GM23248 (cell line): ENCODE measurements at regions not wholly inside any gene's neighbourhood (a gene's known extent, or its start where the extent isn't known, plus 50 kb on each side); places are given as distances from the start of the nearest gene placed in this dataset.

Source experiments
- DNase-seq: peaks from one replicate; pipeline ENCODE4 v3.0.0-alpha.2; 2015
- H2AFZ ChIP-seq: fragments of 200-600 bp; sonication (generic); 2 replicates; pipeline ENCODE4 v1.6.1; 2016; ENCODE audit warnings: antibody characterized with exemption
- H3F3A ChIP-seq: fragments of 200-600 bp; sonication (generic); 2 replicates; pipeline ENCODE4 v1.6.1; 2016; ENCODE audit warnings: mild to moderate bottlenecking, antibody characterized with exemption, mixed run types; ENCODE audit not compliant: insufficient read depth
- H3K27ac ChIP-seq: fragments of 200-600 bp; sonication (generic); 2 replicates; pipeline ENCODE4 v1.5.1; 2016; ENCODE audit warnings: mild to moderate bottlenecking
- H3K27me3 ChIP-seq: fragments of 200-600 bp; sonication (generic); replicated peaks from 2 replicates; pipeline ENCODE4 v1.6.1; 2016; ENCODE audit warnings: mild to moderate bottlenecking; ENCODE audit not compliant: insufficient read depth
- H3K36me3 ChIP-seq: fragments of 200-600 bp; sonication (generic); 2 replicates; pipeline ENCODE4 v1.6.1; 2016; ENCODE audit warnings: low read depth, mild to moderate bottlenecking
- H3K4me1 ChIP-seq: fragments of 200-600 bp; sonication (generic); 2 replicates; pipeline ENCODE4 v1.6.1; 2016; ENCODE audit warnings: mild to moderate bottlenecking; ENCODE audit not compliant: insufficient read depth
- H3K4me2 ChIP-seq: fragments of 200-600 bp; sonication (generic); one replicate; pipeline ENCODE4 v1.6.1; 2016; ENCODE audit warnings: mild to moderate bottlenecking; ENCODE audit not compliant: unreplicated experiment
- H3K4me3 ChIP-seq: fragments of 200-600 bp; sonication (generic); 2 replicates; pipeline ENCODE4 v1.5.1; 2016; ENCODE audit warnings: mild to moderate bottlenecking
- H3K79me2 ChIP-seq: fragments of 200-600 bp; sonication (generic); 2 replicates; pipeline ENCODE4 v1.6.1; 2016; ENCODE audit warnings: mild to moderate bottlenecking; ENCODE audit not compliant: insufficient read depth
- H3K9ac ChIP-seq: fragments of 200-600 bp; sonication (generic); 2 replicates; pipeline ENCODE4 v1.6.1; 2016; ENCODE audit warnings: mild to moderate bottlenecking
- H3K9me2 ChIP-seq: fragments of 200-600 bp; sonication (generic); 2 replicates; pipeline ENCODE4 v1.6.1; 2016; ENCODE audit warnings: mixed run types, mild to moderate bottlenecking, moderate library complexity; ENCODE audit not compliant: insufficient read depth
- H3K9me3 ChIP-seq: fragments of 200-600 bp; sonication (generic); one replicate; pipeline ENCODE4 v1.6.1; 2017; ENCODE audit warnings: low read depth
- H4K20me1 ChIP-seq: fragments of 200-600 bp; sonication (generic); 2 replicates; pipeline ENCODE4 v1.6.0; 2016; ENCODE audit not compliant: insufficient read depth
- EZH2 ChIP-seq: fragments of 200-600 bp; sonication (generic); IDR thresholded peaks from 2 replicates; pipeline ENCODE4 v1.6.1; 2018; ENCODE audit warnings: antibody characterized with exemption, mild to moderate bottlenecking; ENCODE audit not compliant: insufficient read depth, poor library complexity, severe bottlenecking
- EZH2phosphoT487 ChIP-seq: fragments of 200-600 bp; sonication (generic); IDR thresholded peaks from 2 replicates; pipeline ENCODE4 v1.6.1; 2018; ENCODE audit warnings: antibody characterized with exemption, moderate library complexity, mild to moderate bottlenecking, low read depth; ENCODE audit not compliant: insufficient read depth
- WGBS, 2 experiments: methylation state at CpG; one replicate each; pipeline ENCODE4 v1.1.6; 2015 to 2017; ENCODE audit warnings: low lambda C conversion rate in 2 of 2, low coverage in 1 of 2; ENCODE audit errors: missing lambda C conversion rate in 2 of 2; 5-methylcytosine and 5-hydroxymethylcytosine counted together
- in situ Hi-C: fragments of 300-500 bp; cut with MboI; formaldehyde crosslinking; loops from 2 replicates; pipeline ENCODE4 v1.15.0; 2020

DNA sequence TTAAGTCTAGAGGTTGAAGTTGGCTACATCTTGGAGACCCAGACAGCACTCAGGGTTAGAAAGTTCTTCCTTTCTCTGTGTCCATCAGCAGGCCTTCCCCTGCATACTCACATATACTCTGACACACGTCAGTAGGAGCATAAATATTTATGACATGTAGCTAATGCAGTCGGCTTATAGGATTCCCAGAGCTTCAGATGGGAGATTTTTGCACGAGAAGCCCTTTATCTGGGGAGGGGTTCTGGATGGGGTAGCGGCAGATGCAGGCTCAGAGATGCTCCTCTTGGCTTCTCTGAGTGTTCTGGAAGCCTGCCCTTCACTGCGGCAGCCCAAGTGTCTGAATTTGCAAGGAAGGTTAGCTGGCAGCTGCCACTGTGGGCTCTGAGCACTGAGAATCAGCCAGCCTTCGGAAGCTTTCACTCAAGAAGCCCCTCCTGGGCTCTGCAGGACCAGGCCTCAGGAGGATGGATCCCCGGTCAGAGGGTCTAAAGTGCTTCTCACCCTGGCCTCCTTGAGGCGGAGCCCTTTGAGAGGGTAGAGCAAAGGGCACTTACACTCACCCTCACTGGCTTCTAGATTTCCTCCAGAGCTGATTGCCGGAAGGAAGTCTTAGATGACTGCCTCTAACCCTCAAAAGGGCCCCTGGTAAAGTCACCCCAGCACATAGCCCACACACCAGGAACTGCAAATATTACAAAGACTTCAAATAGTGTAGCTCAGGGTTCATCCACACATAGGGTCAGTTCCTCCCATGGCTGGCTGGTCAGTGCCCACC, 68.1 kb upstream of the NFASC start:
- Histone ChIP-seq H4K20me1 (no peaks in the 10 kb centered on the region), H3K36me3 (no peaks in the 10 kb centered on the region), H3K79me2 (no peaks in the 10 kb centered on the region), H3K4me2 (no peak overlapping the region), H3K9me3 (no peaks in the 10 kb centered on the region), H3K4me3 (no peak overlapping the region), H3K9me2 (no peaks in the 10 kb centered on the region), H3K27ac (no peak overlapping the region), H3K4me1 (no peaks in the 10 kb centered on the region), H3K9ac (no peak overlapping the region), H2AFZ (no peak overlapping the region), H3K27me3 (peaks cover 17% of the 10 kb centered on the region), H3F3A (no peaks in the 10 kb centered on the region)
- 38 to 39% methylated on average over 9 of the region's 9 CpGs for WGBS, 2 experiments
- DNase-seq, result no peak
- in situ Hi-C loops, result no loop called here
- no peak for TF ChIP-seq EZH2phosphoT487
- no peak for TF ChIP-seq EZH2

DNA sequence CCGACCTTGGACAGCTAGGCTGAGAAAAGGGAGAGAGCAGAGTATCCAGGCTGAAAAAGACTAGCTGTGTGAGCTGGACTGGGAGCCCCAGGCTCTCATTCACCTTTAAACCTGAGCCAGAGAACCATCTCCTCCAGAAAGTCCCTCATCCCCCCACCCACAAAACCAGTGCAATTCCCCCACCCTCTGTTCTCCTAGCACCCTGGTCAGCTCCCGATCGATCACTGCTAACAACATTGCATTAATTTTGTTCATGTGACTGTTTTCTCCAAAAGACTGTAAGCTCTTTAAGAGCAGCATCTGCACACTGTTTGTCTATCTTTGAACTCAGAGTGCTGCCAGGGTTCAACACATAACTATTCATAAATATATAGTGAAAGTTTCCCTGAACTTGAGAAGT, 67.1 kb upstream of the NFASC start:
- H3K4me1 ChIP-seq, result no peaks in the 10 kb centered on the region
- no peak overlapping the region for H3K4me2 ChIP-seq
- DNase-seq, result no peak
- no peaks in the 10 kb centered on the region for H4K20me1 ChIP-seq
- no peak overlapping the region for H3K27ac ChIP-seq
- no peaks in the 10 kb centered on the region for H3K9me2 ChIP-seq
- no peaks in the 10 kb centered on the region for H3K9me3 ChIP-seq
- no peaks in the 10 kb centered on the region for H3K36me3 ChIP-seq
- H3K4me3 ChIP-seq, result no peak overlapping the region
- H3K9ac ChIP-seq, result no peak overlapping the region
- no peak for TF ChIP-seq EZH2phosphoT487
- no peak for TF ChIP-seq EZH2
- peaks cover 17% of the 10 kb centered on the region for H3K27me3 ChIP-seq
- in situ Hi-C loops, result no loop called here
- H2AFZ ChIP-seq, result no peak overlapping the region
- 33 to 43% methylated on average over 3 of the region's 3 CpGs for WGBS, 2 experiments
- H3F3A ChIP-seq, result no peaks in the 10 kb centered on the region
- no peaks in the 10 kb centered on the region for H3K79me2 ChIP-seq

DNA sequence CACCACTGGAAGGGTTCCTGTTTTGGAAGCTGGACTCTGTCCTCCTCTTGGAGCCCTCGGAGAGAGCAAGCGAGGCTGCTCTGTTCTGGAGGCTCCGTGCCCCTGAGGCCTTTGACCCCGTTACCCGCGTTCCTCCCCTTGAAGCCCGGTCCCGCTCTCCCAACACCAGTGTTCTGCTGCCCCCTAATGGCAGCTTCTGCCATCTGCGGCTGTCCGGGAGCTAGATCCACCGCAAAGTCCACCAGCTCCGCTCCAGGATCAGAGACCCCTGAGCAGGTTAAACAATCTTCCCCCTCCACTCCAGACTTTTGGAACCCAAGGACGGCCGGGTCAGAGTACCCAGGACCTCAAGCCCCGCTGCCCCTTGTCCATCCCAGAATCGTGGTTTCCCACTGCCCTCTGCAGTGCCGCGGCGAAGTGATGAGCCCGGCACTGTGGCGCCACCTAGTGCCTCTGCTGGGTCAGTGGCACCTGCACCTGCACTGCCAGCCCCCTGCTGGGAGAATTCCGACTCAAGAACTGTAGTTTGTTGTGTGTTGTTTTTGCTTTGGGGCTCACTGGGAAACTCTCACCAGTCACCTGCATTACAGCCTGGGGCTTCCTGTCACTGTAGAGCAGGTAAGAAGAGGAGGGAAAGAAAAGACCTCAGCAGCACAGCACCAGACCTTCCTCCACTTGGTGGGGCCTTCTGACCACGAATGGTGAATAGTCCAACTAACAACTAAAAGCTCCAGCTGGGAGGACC, 63.5 kb upstream of the NFASC start:
- H3K4me2 ChIP-seq, result peak overlapping the region; percentile 100
- H3K9me3 ChIP-seq, result no peaks in the 10 kb centered on the region
- H3K9me2 ChIP-seq, result no peaks in the 10 kb centered on the region
- peak overlapping the region; percentile 11; the same call in 1 of the 2 replicates for H3K9ac ChIP-seq
- no peak for TF ChIP-seq EZH2phosphoT487
- no peak for TF ChIP-seq EZH2
- peaks cover 12% of the 10 kb centered on the region for H3K27me3 ChIP-seq
- H2AFZ ChIP-seq, result peak overlapping the region; percentile 89
- DNase-seq, result peak; percentile 90
- 2 to 4% methylated on average over 22 to 23 of the region's 23 CpGs for WGBS, 2 experiments
- H3F3A ChIP-seq, result no peaks in the 10 kb centered on the region
- H3K36me3 ChIP-seq, result no peaks in the 10 kb centered on the region
- peak overlapping the region; percentile 85 for H3K4me3 ChIP-seq
- H4K20me1 ChIP-seq, result no peaks in the 10 kb centered on the region
- H3K4me1 ChIP-seq, result no peaks in the 10 kb centered on the region
- in situ Hi-C loops, result loop anchor here (5.0 kb wide), 2 partner anchors 135 to 230 kb away; no protein-coding TSS in a partner anchor
- no peak overlapping the region for H3K27ac ChIP-seq
- no peaks in the 10 kb centered on the region for H3K79me2 ChIP-seq

DNA sequence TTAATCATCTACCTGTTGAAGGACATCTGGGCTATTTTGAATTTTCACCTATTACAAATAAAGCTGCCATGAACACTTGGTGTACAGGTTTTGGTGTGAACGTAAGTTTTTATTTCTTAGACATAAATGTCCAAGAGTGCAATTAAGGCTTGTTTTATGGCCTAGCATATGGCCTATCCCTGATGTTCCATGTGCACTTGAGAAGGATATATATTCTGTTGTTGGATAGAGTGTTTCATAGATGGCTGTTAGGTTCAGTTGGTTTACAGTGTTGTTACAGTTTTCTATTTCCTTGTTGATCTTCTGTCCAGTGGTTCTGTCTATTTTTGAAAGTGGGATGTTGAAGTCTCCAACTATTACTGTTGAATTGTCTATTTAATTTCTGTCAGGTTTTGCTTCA, 61.2 kb upstream of the NFASC start:
- Histone ChIP-seq H3K79me2 (no peaks in the 10 kb centered on the region), H3F3A (no peaks in the 10 kb centered on the region), H3K27me3 (peaks cover 1% of the 10 kb centered on the region; the same call in 1 of the 2 replicates), H3K9ac (no peak overlapping the region), H4K20me1 (no peaks in the 10 kb centered on the region), H3K9me3 (no peaks in the 10 kb centered on the region), H2AFZ (no peak overlapping the region), H3K9me2 (no peaks in the 10 kb centered on the region), H3K36me3 (no peaks in the 10 kb centered on the region), H3K4me1 (no peaks in the 10 kb centered on the region), H3K27ac (no peak overlapping the region), H3K4me2 (no peak overlapping the region), H3K4me3 (no peak overlapping the region)
- in situ Hi-C loops, result loop anchor here (5.0 kb wide), 2 partner anchors 133 to 232 kb away; no protein-coding TSS in a partner anchor
- DNase-seq, result no peak
- TF ChIP-seq EZH2phosphoT487 (no peak), EZH2 (no peak)
- 81 to 82% methylated on average over 1 of the region's 1 CpG for WGBS, 2 experiments
